ENCODE measurements at regions not wholly inside any gene's neighbourhood (a gene's known extent, or its start where the extent isn't known, plus 50 kb on each side); places are given as distances from the start of the nearest gene placed in this dataset.

GRCh38 chr3:118204052-118204656, 830.5 kb downstream of the IGSF11 start:
- Histone ChIP-seq H4K20me1 (replicated peaks; ENCODE audit: control insufficient read depth, insufficient read depth, low read length) (no peaks in the 10 kb centered on the region), H3K4me3 (no peak overlapping the region), H3K9ac (ENCODE audit: insufficient read depth in 1 of 2, low read depth in 2 of 2, low read length in 2 of 2) (no peak overlapping the region), H3K36me3 (ENCODE audit: control insufficient read depth, insufficient read depth, low read length) (no peaks in the 10 kb centered on the region), H3K9me3 (replicated peaks; ENCODE audit: control insufficient read depth, insufficient read depth, low read depth, low read length) (no peaks in the 10 kb centered on the region), H3K9me1 (ENCODE audit: control insufficient read depth, insufficient read depth, low read length) (no peaks in the 10 kb centered on the region), H2AFZ (ENCODE audit: low read depth, low read length) (no peak overlapping the region), H3K4me1 (replicated peaks in 1 of 2; ENCODE audit: control insufficient read depth in 2 of 2, insufficient read depth in 2 of 2, low read length in 2 of 2) (no peaks in the 10 kb centered on the region), H3K4me2 (ENCODE audit: insufficient read depth, low read length) (no peak overlapping the region), H3K27me3 (ENCODE audit: control insufficient read depth in 2 of 2, insufficient read depth in 2 of 2, low read length in 2 of 2) (no peaks in the 10 kb centered on the region), H3K27ac (ENCODE audit: extremely low read depth, low read depth, low read length) (no peak overlapping the region), H3K79me2 (ENCODE audit: control insufficient read depth, insufficient read depth, low read length) (no peaks in the 10 kb centered on the region)
- TF ChIP-seq SNRNP70 (optimal IDR thresholded peaks at IDR 0.05; ENCODE audit: low read depth, low read length), result no peak
- no peak for TF ChIP-seq SRF (CRISPR knock-in tag; IDR thresholded peaks at IDR 0.05)
- TF ChIP-seq ZC3H8 (IDR thresholded peaks at IDR 0.05), result no peak
- no peak for TF ChIP-seq DEAF1 (CRISPR knock-in tag; IDR thresholded peaks at IDR 0.05)
- no peak for TF ChIP-seq DMBX1 (CRISPR knock-in tag; IDR thresholded peaks at IDR 0.05; ENCODE audit: borderline replicate concordance)
- TF ChIP-seq ELK3 (CRISPR knock-in tag; IDR thresholded peaks at IDR 0.05), result no peak
- TF ChIP-seq ZNF695 (CRISPR knock-in tag; IDR thresholded peaks at IDR 0.05), result no peak
- TF ChIP-seq ZBTB9 (CRISPR knock-in tag; IDR thresholded peaks at IDR 0.05), result no peak
- TF ChIP-seq ZNF778 (CRISPR knock-in tag; IDR thresholded peaks at IDR 0.05), result no peak
- TF ChIP-seq PRMT5 (CRISPR knock-in tag; IDR thresholded peaks at IDR 0.05), result no peak
- TF ChIP-seq XRCC4 (IDR thresholded peaks at IDR 0.05; ENCODE audit: extremely low read depth, insufficient read depth, insufficient read length), result no peak
- TF ChIP-seq RFX1 (IDR thresholded peaks at IDR 0.05), result no peak
- no peak for TF ChIP-seq CEBPG (CRISPR knock-in tag; IDR thresholded peaks at IDR 0.05)
- no peak for TF ChIP-seq CEBPG (tag; conservative IDR thresholded peaks at IDR 0.05 in 1 of 2, IDR thresholded peaks at IDR 0.05 in 1 of 2)
- TF ChIP-seq ZNF316 (IDR thresholded peaks at IDR 0.05), result no peak
- no peak for TF ChIP-seq NEUROD1 (IDR thresholded peaks at IDR 0.05; ENCODE audit: borderline replicate concordance, low read depth, low read length, partially characterized antibody)
- TF ChIP-seq ZNF583 (CRISPR knock-in tag; IDR thresholded peaks at IDR 0.05), result no peak
- TF ChIP-seq ZNF696 (CRISPR knock-in tag; conservative IDR thresholded peaks at IDR 0.05), result no peak
- TF ChIP-seq EGR1 (conservative IDR thresholded peaks at IDR 0.05), result no peak
- CTCF ChIA-PET (ENCODE audit: low intra/inter-chr PET ratio), result no interaction called here
- 0% methylated on average over 5 of the region's 5 CpGs for WGBS (ENCODE audit: insufficient coverage, low coverage, missing lambda C conversion rate)
- no peak for DNase-seq (ENCODE audit: extremely low read depth in 1 of 4, low spot score in 3 of 4)
- FAIRE-seq, result no peak
- intact Hi-C loops (cut with micrococcal nuclease) (no loop called here), in situ Hi-C loops (cut with MboI) (no loop called here)
- ATAC-seq, result no peak
- BruUV-seq (replicated peaks), result no TSS peak
- POLR2A ChIA-PET, result no interaction called here

Measured in K562 (cell line).